SKM-1 treated with dmso at 0.1 percent for 144 hours (cell line): ENCODE measurements at regions not wholly inside any gene's neighbourhood (a gene's known extent, or its start where the extent isn't known, plus 50 kb on each side); places are given as distances from the start of the nearest gene placed in this dataset.
"Not testable (repeated sequence)": the region's sequence is repeated elsewhere in the genome, so short reads cannot be mapped to it uniquely, and the experiment has no call there.

Source experiments
- DNase-seq: peaks from one replicate; lab custom pipeline; 2025; ENCODE audit not compliant: unreplicated experiment; lab: John Stamatoyannopoulos, UW

DNA sequence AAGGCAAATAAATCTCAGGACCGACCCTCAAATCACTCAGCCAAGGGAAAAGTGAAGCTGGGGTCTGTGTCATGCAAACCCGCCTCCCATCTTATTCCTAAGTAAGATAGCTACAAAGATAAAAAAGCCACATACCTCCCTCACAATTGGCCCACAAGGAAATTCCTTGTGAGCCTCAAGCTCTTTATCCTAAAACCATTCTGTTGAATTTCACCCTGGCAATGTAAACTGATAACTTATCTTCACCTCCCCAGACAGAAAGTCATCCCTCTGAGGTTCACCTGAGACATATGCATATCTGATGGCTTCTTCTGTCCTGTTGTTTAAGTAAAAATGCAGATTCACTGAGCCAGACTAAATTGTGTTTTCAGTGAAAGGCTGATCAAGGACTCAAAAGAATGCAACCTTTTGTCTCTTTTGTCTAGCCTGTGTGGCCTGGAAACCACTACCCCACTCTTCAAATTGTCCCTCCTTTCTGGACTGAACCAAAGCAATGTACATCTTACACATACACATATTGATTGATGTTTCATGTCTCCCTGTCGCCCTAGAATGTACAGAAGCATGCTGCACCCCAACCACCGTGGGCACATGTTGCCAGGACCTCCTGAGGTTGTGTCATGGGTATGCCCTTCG, 91.3 kb downstream of the MFAP3L start:
- no peak for DNase-seq

DNA sequence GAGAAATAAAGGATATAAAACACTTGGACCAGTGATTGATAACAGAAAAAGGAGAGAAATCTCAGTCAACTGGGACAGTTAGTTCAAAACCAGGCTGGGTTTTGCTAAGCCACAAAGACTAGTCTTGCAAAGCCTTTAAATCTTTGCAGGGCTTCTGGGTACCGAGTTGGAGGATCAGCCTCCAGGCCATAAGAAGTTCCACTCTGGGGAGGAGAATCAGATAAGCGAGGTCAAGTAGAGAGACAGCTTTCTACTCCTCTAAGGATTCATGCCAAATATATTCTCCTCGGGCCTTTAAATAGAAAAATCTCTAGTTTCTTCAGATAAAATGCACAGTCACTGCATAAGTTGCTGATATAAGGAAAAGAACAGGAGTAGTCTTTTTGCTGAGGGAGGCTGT, 92.7 kb downstream of the MFAP3L start:
- DNase-seq: no peak

- DNase-seq: no peak
Measured at GRCh38 chr4:169931964-169932363, 94.2 kb downstream of the MFAP3L start.

DNA sequence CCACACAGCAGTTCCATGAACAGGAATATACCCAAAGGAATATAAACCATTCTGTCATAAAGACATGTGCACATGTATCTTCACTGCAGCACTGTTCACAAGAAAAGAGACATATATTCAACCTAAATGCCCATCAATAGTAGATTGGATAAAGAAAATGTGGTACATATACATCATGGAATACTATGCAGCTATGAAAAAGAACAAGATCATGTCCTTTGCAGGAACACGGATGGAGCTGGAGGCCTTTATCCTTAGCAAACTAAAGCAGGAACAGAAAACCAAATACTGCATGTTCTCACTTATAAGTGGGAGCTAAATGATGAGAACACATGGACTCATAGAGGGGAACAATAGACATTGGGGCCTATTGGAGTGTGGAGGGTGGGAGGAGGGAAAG, 95.4 kb downstream of the MFAP3L start:
- not testable (repeated sequence) for DNase-seq

DNA sequence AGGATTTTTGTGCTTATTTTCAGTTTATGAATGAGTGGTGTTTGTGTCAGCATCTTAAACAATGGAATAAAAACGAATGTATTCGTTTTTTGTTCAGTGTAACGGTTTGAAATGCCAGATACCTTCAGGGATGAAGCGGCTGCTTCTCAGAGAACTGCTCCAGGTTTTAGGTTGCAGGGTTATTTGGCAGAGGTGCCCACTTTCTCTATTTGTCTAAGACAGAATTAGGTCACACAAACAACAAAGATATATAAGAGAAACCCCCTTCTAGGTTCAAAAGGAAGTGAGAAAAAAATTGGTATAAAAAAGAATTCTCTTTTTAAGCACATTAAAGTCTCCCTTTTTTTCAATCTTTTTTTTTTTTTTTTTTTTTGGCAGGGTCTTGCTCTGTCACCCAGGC, 98.9 kb downstream of the MFAP3L start:
- no peak for DNase-seq

DNA sequence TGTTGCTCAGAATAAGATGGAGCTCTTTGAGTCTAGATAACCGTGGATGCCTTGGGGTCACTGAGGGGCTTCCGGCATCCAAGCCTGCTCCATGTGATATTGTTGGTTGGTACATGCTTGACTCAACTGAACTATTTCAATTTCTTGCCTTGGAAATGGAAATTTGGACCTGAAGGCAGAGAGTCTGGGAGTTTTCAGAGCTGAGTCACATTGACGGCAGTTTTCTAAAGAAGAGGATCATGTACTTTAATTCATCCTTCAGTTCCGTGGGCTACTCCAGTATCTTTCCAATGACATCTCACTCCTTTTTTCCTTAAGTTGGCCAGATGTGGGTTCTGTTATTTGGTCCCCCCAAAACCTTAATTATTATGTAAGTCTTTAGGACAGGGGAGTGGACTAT, 100.5 kb downstream of the MFAP3L start:
- DNase-seq: no peak

DNA sequence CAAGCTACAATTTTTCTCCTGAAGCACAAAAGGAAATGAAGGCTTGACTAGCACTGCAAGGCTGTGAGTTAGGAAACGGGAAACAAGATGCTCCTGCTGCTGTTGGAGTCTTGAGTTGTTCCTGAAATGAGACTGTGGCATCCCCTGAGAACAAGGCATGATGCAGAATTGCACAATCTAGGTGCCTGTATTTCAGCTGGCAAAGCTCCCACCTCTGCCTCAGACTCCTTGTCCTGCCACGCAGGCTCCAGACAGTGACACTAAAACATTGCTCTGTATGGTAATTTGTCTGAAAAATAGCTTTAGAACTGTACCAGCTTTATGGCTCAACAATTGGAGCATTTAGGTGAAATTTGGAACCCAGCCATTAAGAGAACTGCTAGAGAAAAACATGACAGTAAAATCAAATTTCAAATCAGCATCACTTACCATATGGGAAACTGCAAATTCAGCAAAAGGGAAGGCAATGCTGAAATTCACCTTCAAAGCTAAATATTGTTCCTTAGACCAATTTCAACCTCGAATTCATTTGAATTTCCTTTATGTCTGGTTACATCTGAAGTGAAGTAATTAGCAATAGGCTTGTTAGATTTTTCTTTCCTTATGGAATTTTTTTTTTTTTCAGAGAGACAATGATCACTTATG, 103.4 kb downstream of the MFAP3L start:
- DNase-seq: no peak

GRCh38 chr4:169921732-169922131, 104.5 kb downstream of the MFAP3L start:
- no peak for DNase-seq

GRCh38 chr4:169921237-169921636, 105.0 kb downstream of the MFAP3L start:
- DNase-seq: no peak

GRCh38 chr4:169919194-169920124, 106.7 kb downstream of the MFAP3L start:
- not testable (repeated sequence) for DNase-seq

- no peak for DNase-seq
Measured at GRCh38 chr4:169915545-169915944, 110.7 kb downstream of the MFAP3L start.

- DNase-seq: no peak
Measured at GRCh38 chr4:169914866-169915265, 111.3 kb downstream of the MFAP3L start.

GRCh38 chr4:169912996-169913395, 113.2 kb downstream of the MFAP3L start:
- no peak for DNase-seq

GRCh38 chr4:169909897-169910296, 116.3 kb downstream of the MFAP3L start:
- DNase-seq: no peak

GRCh38 chr4:169909479-169909878, 116.7 kb downstream of the MFAP3L start:
- no peak for DNase-seq

- DNase-seq: no peak
Measured at GRCh38 chr4:169907705-169908104, 118.5 kb downstream of the MFAP3L start.

DNA sequence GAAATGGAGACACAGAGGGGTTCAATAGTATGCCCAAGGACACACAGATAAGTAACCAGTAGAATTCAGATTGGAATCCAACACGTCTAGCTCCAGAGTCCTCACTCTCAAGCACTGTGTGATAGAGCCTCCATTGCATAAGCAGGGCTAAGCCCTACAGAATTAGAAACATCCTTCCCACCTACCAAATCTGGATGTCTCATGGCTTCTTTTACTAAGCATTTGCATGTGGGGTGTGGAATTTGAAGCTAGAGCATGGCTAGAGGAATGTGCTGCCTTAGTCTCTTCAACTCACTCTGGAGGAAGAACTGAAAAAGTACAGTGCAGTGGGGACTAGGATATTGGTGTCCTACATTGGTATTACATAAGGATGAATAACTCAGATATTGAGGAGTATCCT, 119.4 kb downstream of the MFAP3L start:
- DNase-seq: no peak

- DNase-seq: no peak
Measured at GRCh38 chr4:169906104-169906503, 120.1 kb downstream of the MFAP3L start.

- DNase-seq: no peak
Measured at GRCh38 chr4:169902658-169903345, 123.4 kb downstream of the MFAP3L start.

- no peak for DNase-seq
Measured at GRCh38 chr4:169900241-169900845, 125.9 kb downstream of the MFAP3L start.

DNA sequence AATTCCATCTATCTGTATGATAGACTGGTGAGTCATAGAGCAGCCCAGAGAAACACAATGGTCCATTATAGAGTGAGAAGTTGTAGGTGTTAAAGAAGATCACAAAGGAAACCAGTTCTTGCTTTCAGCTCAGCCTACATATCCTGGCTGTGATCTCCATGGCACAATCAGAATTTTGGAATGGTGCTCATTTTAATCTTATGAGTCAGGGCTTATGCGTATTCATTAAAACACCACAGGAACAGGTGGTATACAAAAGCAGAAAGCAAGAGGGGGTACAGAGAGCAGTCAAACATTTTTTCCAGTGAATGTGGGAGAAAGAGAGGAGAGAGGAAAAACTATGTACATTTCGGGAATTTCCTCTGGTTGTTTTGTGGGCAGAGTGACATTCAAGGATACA, 126.9 kb downstream of the MFAP3L start:
- no peak for DNase-seq
